ENCODE measurements at regions not wholly inside any gene's neighbourhood (a gene's known extent, or its start where the extent isn't known, plus 50 kb on each side); places are given as distances from the start of the nearest gene placed in this dataset.

GRCh38 chr12:5154091-5154490 is 110.4 kb downstream of the KCNA5 start:
- H3K9me3 ChIP-seq: no peaks in the 10 kb centered on the region
- H3K27ac ChIP-seq: no peak overlapping the region
- H3K4me1 ChIP-seq: no peaks in the 10 kb centered on the region
- no peaks in the 10 kb centered on the region for H3K27me3 ChIP-seq
- no peak for DNase-seq (ENCODE audit: low spot score)
- TF ChIP-seq CTCF (IDR thresholded peaks at IDR 0.05): no peak
- no peaks in the 10 kb centered on the region for H3K36me3 ChIP-seq
- H3K4me3 ChIP-seq: no peak overlapping the region

- no peaks in the 10 kb centered on the region for H3K9me3 ChIP-seq
- TF ChIP-seq CTCF (IDR thresholded peaks at IDR 0.05): no peak
- no peaks in the 10 kb centered on the region for H3K36me3 ChIP-seq
- H3K4me3 ChIP-seq: no peak overlapping the region
- no peak for DNase-seq (ENCODE audit: low spot score)
- H3K27me3 ChIP-seq: no peaks in the 10 kb centered on the region
- no peak overlapping the region for H3K27ac ChIP-seq
- no peaks in the 10 kb centered on the region for H3K4me1 ChIP-seq
Measured at GRCh38 chr12:5155866-5156265, 112.2 kb downstream of the KCNA5 start.

- no peak overlapping the region for H3K4me3 ChIP-seq
Measured at GRCh38 chr12:5160827-5161226, 117.1 kb downstream of the KCNA5 start.

GRCh38 chr12:5163661-5164060 is 120.0 kb downstream of the KCNA5 start:
- Histone ChIP-seq H3K27me3 (no peaks in the 10 kb centered on the region), H3K36me3 (no peaks in the 10 kb centered on the region), H3K4me3 (no peak overlapping the region), H3K4me1 (no peaks in the 10 kb centered on the region), H3K9me3 (no peaks in the 10 kb centered on the region), H3K27ac (no peak overlapping the region)
- DNase-seq (ENCODE audit: low spot score): no peak
- no peak for TF ChIP-seq CTCF (IDR thresholded peaks at IDR 0.05)

More at GRCh38 chr12:5160827-5161226, 117.1 kb downstream of the KCNA5 start:
- no peak for DNase-seq (ENCODE audit: low spot score)
- Histone ChIP-seq H3K9me3 (no peaks in the 10 kb centered on the region), H3K27ac (no peak overlapping the region), H3K36me3 (no peaks in the 10 kb centered on the region), H3K27me3 (no peaks in the 10 kb centered on the region), H3K4me1 (no peaks in the 10 kb centered on the region)
- no peak for TF ChIP-seq CTCF (IDR thresholded peaks at IDR 0.05)

- TF ChIP-seq CTCF (IDR thresholded peaks at IDR 0.05): no peak
- no peaks in the 10 kb centered on the region for H3K36me3 ChIP-seq
- no peak overlapping the region for H3K4me3 ChIP-seq
- no peaks in the 10 kb centered on the region for H3K4me1 ChIP-seq
- no peak overlapping the region for H3K27ac ChIP-seq
- H3K9me3 ChIP-seq: no peaks in the 10 kb centered on the region
- DNase-seq (ENCODE audit: low spot score): no peak
- no peaks in the 10 kb centered on the region for H3K27me3 ChIP-seq
Measured at GRCh38 chr12:5165296-5165970, 121.8 kb downstream of the KCNA5 start.

- Histone ChIP-seq H3K27me3 (no peaks in the 10 kb centered on the region), H3K4me1 (peaks cover 0 to 10% of the 10 kb centered on the region in 2 donors), H3K27ac (no peak overlapping the region), H3K9me3 (no peaks in the 10 kb centered on the region), H3K36me3 (no peaks in the 10 kb centered on the region), H3K4me3 (no peak overlapping the region)
- TF ChIP-seq CTCF (IDR thresholded peaks at IDR 0.05): no peak
- DNase-seq (ENCODE audit: low spot score): no peak
Measured at GRCh38 chr12:5166976-5167375, 123.3 kb downstream of the KCNA5 start.
